Mesendoderm (in vitro differentiated cells): ENCODE measurements at regions not wholly inside any gene's neighbourhood (a gene's known extent, or its start where the extent isn't known, plus 50 kb on each side); places are given as distances from the start of the nearest gene placed in this dataset.

Experiments
- DNase-seq: peaks from one replicate; pipeline ENCODE4 v3.0.0; 2013
- H2AK5ac ChIP-seq: 2 replicates; pipeline ENCODE4 v1.6.1; 2013; ENCODE audit warnings: low read length, inconsistent platforms
- H2BK120ac ChIP-seq: 2 replicates; pipeline ENCODE4 v1.6.1; 2013; ENCODE audit warnings: low read depth, mild to moderate bottlenecking, low read length, moderate library complexity, mixed read lengths
- H2BK15ac ChIP-seq: replicated peaks from 2 replicates; pipeline ENCODE4 v1.6.1; 2013; ENCODE audit warnings: low read depth, mild to moderate bottlenecking, moderate library complexity
- H2BK5ac ChIP-seq: 2 replicates; pipeline ENCODE4 v1.6.1; 2013; ENCODE audit warnings: low read length, inconsistent platforms
- H3K18ac ChIP-seq: 2 replicates; pipeline ENCODE4 v1.6.1; 2013; ENCODE audit warnings: mild to moderate bottlenecking, low read length, mixed read lengths
- H3K23ac ChIP-seq: one replicate; pipeline ENCODE4 v1.6.1; 2013; ENCODE audit warnings: low read length
- H3K27ac ChIP-seq: 2 replicates; pipeline ENCODE4 v1.5.1; 2013; ENCODE audit warnings: low read depth, mild to moderate bottlenecking, inconsistent platforms, low read length, moderate library complexity
- H3K27me3 ChIP-seq: 2 replicates; pipeline ENCODE4 v1.6.1; 2013; ENCODE audit warnings: low read length, control low read depth, mild to moderate bottlenecking, inconsistent platforms; ENCODE audit not compliant: insufficient read depth, poor library complexity
- H3K36me3 ChIP-seq: 2 replicates; pipeline ENCODE4 v1.6.1; 2013; ENCODE audit warnings: low read length, inconsistent platforms; ENCODE audit not compliant: control insufficient read depth, insufficient read depth
- H3K4ac ChIP-seq: one replicate; pipeline ENCODE4 v1.6.1; 2013; ENCODE audit warnings: low read depth, mild to moderate bottlenecking, low read length, moderate library complexity
- H3K4me1 ChIP-seq: 2 replicates; pipeline ENCODE4 v1.6.1; 2013; ENCODE audit warnings: low read depth, low read length, inconsistent platforms; ENCODE audit not compliant: control insufficient read depth
- H3K4me2 ChIP-seq: 2 replicates; pipeline ENCODE4 v1.6.1; 2013; ENCODE audit warnings: low read length
- H3K4me3 ChIP-seq: 2 replicates; pipeline ENCODE4 v1.5.1; 2013; ENCODE audit warnings: mild to moderate bottlenecking, low read length
- H3K56ac ChIP-seq: one replicate; pipeline ENCODE4 v1.6.1; 2013; ENCODE audit warnings: low read length
- H3K79me1 ChIP-seq: 2 replicates; pipeline ENCODE4 v1.6.1; 2013; ENCODE audit warnings: low read length, inconsistent platforms
- H3K79me2 ChIP-seq: 2 replicates; pipeline ENCODE4 v1.6.1; 2013; ENCODE audit warnings: mild to moderate bottlenecking, low read length; ENCODE audit not compliant: control insufficient read depth, insufficient read depth
- H3K9ac ChIP-seq: 2 replicates; pipeline ENCODE4 v1.6.1; 2013; ENCODE audit warnings: low read length, inconsistent platforms
- H4K5ac ChIP-seq: one replicate; pipeline ENCODE4 v1.6.1; 2013; ENCODE audit warnings: low read length
- H4K8ac ChIP-seq: one replicate; pipeline ENCODE4 v1.6.1; 2013; ENCODE audit warnings: low read depth, mild to moderate bottlenecking, control low read depth, low read length, moderate library complexity
- WGBS: extraction: QIAGEN DNeasy Blood & Tissue Kit; methylation state at CpG from one replicate; pipeline ENCODE4 v1.1.7; 2013; ENCODE audit warnings: low lambda C conversion rate, missing lambda C conversion rate; ENCODE audit not compliant: insufficient coverage; ENCODE audit errors: extremely low coverage; 5-methylcytosine and 5-hydroxymethylcytosine counted together

- no peak for DNase-seq
- Histone ChIP-seq H3K18ac (no peak overlapping the region), H2BK120ac (no peak overlapping the region), H3K36me3 (no peaks in the 10 kb centered on the region), H3K9ac (no peak overlapping the region), H3K4me3 (no peak overlapping the region), H3K4me2 (no peak overlapping the region), H3K56ac (no peak overlapping the region), H2AK5ac (no peak overlapping the region), H3K4ac (no peak overlapping the region), H3K79me1 (no peaks in the 10 kb centered on the region), H4K5ac (no peak overlapping the region), H3K23ac (no peak overlapping the region), H4K8ac (no peak overlapping the region), H3K27ac (no peak overlapping the region), H3K4me1 (no peaks in the 10 kb centered on the region), H3K27me3 (no peaks in the 10 kb centered on the region), H2BK5ac (no peak overlapping the region), H3K79me2 (no peaks in the 10 kb centered on the region), H2BK15ac (no peak overlapping the region)
- no CpG with 5 or more reads among the region's 1 CpG for WGBS
Observed at GRCh38 chr12:66999141-66999540, 270.0 kb upstream of the CAND1 start.

GRCh38 chr12:67001251-67001650, 267.9 kb upstream of the CAND1 start:
- Histone ChIP-seq H2BK120ac (no peak overlapping the region), H4K5ac (no peak overlapping the region), H3K4me1 (no peaks in the 10 kb centered on the region), H3K4me3 (no peak overlapping the region), H3K36me3 (no peaks in the 10 kb centered on the region), H2BK15ac (no peak overlapping the region), H3K4ac (no peak overlapping the region), H3K79me1 (no peaks in the 10 kb centered on the region), H3K23ac (no peak overlapping the region), H3K27me3 (no peaks in the 10 kb centered on the region), H2BK5ac (no peak overlapping the region), H2AK5ac (no peak overlapping the region), H3K4me2 (no peak overlapping the region), H3K27ac (no peak overlapping the region), H3K79me2 (no peaks in the 10 kb centered on the region), H3K56ac (no peak overlapping the region), H3K18ac (no peak overlapping the region), H4K8ac (no peak overlapping the region), H3K9ac (no peak overlapping the region)
- DNase-seq = no peak
- WGBS = no CpG with 5 or more reads among the region's 2 CpGs

GRCh38 chr12:67002720-67003119, 266.4 kb upstream of the CAND1 start:
- H3K18ac ChIP-seq = no peak overlapping the region
- H3K56ac ChIP-seq = no peak overlapping the region
- H2BK120ac ChIP-seq = no peak overlapping the region
- WGBS = no CpG with 5 or more reads among the region's 2 CpGs
- H3K4ac ChIP-seq = no peak overlapping the region
- H3K4me1 ChIP-seq = no peaks in the 10 kb centered on the region
- H3K79me1 ChIP-seq = no peaks in the 10 kb centered on the region
- DNase-seq = no peak
- no peak overlapping the region for H3K23ac ChIP-seq
- H3K9ac ChIP-seq = no peak overlapping the region
- no peaks in the 10 kb centered on the region for H3K36me3 ChIP-seq
- no peaks in the 10 kb centered on the region for H3K79me2 ChIP-seq
- no peak overlapping the region for H4K5ac ChIP-seq
- no peak overlapping the region for H2BK15ac ChIP-seq
- no peak overlapping the region for H2BK5ac ChIP-seq
- H3K27me3 ChIP-seq = no peaks in the 10 kb centered on the region
- H3K27ac ChIP-seq = no peak overlapping the region
- H3K4me2 ChIP-seq = no peak overlapping the region
- H2AK5ac ChIP-seq = no peak overlapping the region
- no peak overlapping the region for H3K4me3 ChIP-seq
- no peak overlapping the region for H4K8ac ChIP-seq

GRCh38 chr12:67006610-67007009, 262.5 kb upstream of the CAND1 start:
- H2BK15ac ChIP-seq = no peak overlapping the region
- no peak overlapping the region for H3K18ac ChIP-seq
- no peak overlapping the region for H3K4me2 ChIP-seq
- H2BK5ac ChIP-seq = no peak overlapping the region
- no peak overlapping the region for H2AK5ac ChIP-seq
- H3K27me3 ChIP-seq = no peaks in the 10 kb centered on the region
- no peak overlapping the region for H3K4ac ChIP-seq
- H2BK120ac ChIP-seq = no peak overlapping the region
- no peak for DNase-seq
- H3K4me1 ChIP-seq = no peaks in the 10 kb centered on the region
- no peak overlapping the region for H3K9ac ChIP-seq
- no peak overlapping the region for H4K8ac ChIP-seq
- no peak overlapping the region for H3K56ac ChIP-seq
- no peaks in the 10 kb centered on the region for H3K36me3 ChIP-seq
- no peak overlapping the region for H3K23ac ChIP-seq
- H3K4me3 ChIP-seq = no peak overlapping the region
- H3K79me2 ChIP-seq = no peaks in the 10 kb centered on the region
- H4K5ac ChIP-seq = no peak overlapping the region
- WGBS = no CpG with 5 or more reads among the region's 2 CpGs
- H3K27ac ChIP-seq = no peak overlapping the region
- H3K79me1 ChIP-seq = no peaks in the 10 kb centered on the region

GRCh38 chr12:67014642-67015041, 254.5 kb upstream of the CAND1 start:
- H2AK5ac ChIP-seq = no peak overlapping the region
- no peak overlapping the region for H2BK15ac ChIP-seq
- no peak for DNase-seq
- no peak overlapping the region for H2BK5ac ChIP-seq
- no peak overlapping the region for H4K5ac ChIP-seq
- H3K4me3 ChIP-seq = no peak overlapping the region
- no peaks in the 10 kb centered on the region for H3K79me2 ChIP-seq
- H3K36me3 ChIP-seq = no peaks in the 10 kb centered on the region
- H4K8ac ChIP-seq = no peak overlapping the region
- H3K9ac ChIP-seq = no peak overlapping the region
- no peak overlapping the region for H3K4me2 ChIP-seq
- no peaks in the 10 kb centered on the region for H3K79me1 ChIP-seq
- H3K18ac ChIP-seq = no peak overlapping the region
- no peak overlapping the region for H3K4ac ChIP-seq
- H3K4me1 ChIP-seq = peaks cover 6% of the 10 kb centered on the region
- no peak overlapping the region for H3K23ac ChIP-seq
- H3K27me3 ChIP-seq = no peaks in the 10 kb centered on the region
- no CpG with 5 or more reads among the region's 1 CpG for WGBS
- no peak overlapping the region for H3K56ac ChIP-seq
- no peak overlapping the region for H3K27ac ChIP-seq
- no peak overlapping the region for H2BK120ac ChIP-seq

- no CpG with 5 or more reads among the region's 5 CpGs for WGBS
- no peak overlapping the region for H3K4me2 ChIP-seq
- no peak overlapping the region for H3K56ac ChIP-seq
- no peak overlapping the region for H3K4ac ChIP-seq
- peaks cover 6% of the 10 kb centered on the region for H3K4me1 ChIP-seq
- no peak overlapping the region for H3K23ac ChIP-seq
- H3K79me1 ChIP-seq = no peaks in the 10 kb centered on the region
- H2BK15ac ChIP-seq = no peak overlapping the region
- no peaks in the 10 kb centered on the region for H3K79me2 ChIP-seq
- no peak overlapping the region for H4K8ac ChIP-seq
- no peak overlapping the region for H2BK120ac ChIP-seq
- no peak overlapping the region for H3K4me3 ChIP-seq
- H3K18ac ChIP-seq = no peak overlapping the region
- no peak overlapping the region for H2AK5ac ChIP-seq
- no peak overlapping the region for H4K5ac ChIP-seq
- no peaks in the 10 kb centered on the region for H3K27me3 ChIP-seq
- no peak overlapping the region for H3K9ac ChIP-seq
- H3K27ac ChIP-seq = no peak overlapping the region
- no peak overlapping the region for H2BK5ac ChIP-seq
- DNase-seq = peak; percentile 79
- no peaks in the 10 kb centered on the region for H3K36me3 ChIP-seq
Observed at GRCh38 chr12:67018105-67018504, 251.1 kb upstream of the CAND1 start.
